GM12878 (cell line): ENCODE measurements at regions not wholly inside any gene's neighbourhood (a gene's known extent, or its start where the extent isn't known, plus 50 kb on each side); places are given as distances from the start of the nearest gene placed in this dataset.

Experiments
- ATAC-seq: fragments of 200-7000 bp; cut with Tn5 transposase; 3 replicates; pipeline ENCODE4 v1.9.1; 2020; ENCODE audit warnings: mild to moderate bottlenecking, moderate library complexity
- BruUV-seq: library from RNA; stranded (reverse); fragments of 400-500 nt; replicated peaks from 2 replicates; lab custom pipeline; 2021; lab: Mats Ljungman, UMichigan
- CTCF ChIA-PET: fragments of 300-600 bp; sonication (Branson Sonifier 250); formaldehyde crosslinking; extraction: SDS; loops from one replicate; lab custom pipeline; 2021; ENCODE audit warnings: inconsistent platforms; lab: Yijun Ruan, JAX
- POLR2A ChIA-PET: fragments of 350-600 bp; formaldehyde crosslinking; extraction: SDS; loops from one replicate; lab custom pipeline; 2021; ENCODE audit warnings: inconsistent platforms; lab: Charles Lee
- RAD21 ChIA-PET: fragments of 300-600 bp; sonication (Branson Sonifier 250); formaldehyde crosslinking; loops from one replicate; lab custom pipeline; 2023; ENCODE audit warnings: antibody characterized with exemption; ENCODE audit not compliant: unreplicated experiment; lab: Charles Lee
- SMC1A ChIA-PET: fragments of 300-600 bp; sonication (Branson Sonifier 250); formaldehyde crosslinking; loops from one replicate; lab custom pipeline; 2023; ENCODE audit not compliant: unreplicated experiment, uncharacterized antibody; lab: Charles Lee
- DNase-seq: peaks from one replicate; pipeline ENCODE4 v3.0.0-alpha.2; 2011; ENCODE audit warnings: low read depth, low spot score
- FAIRE-seq: peaks from 3 replicates; lab custom pipeline; 2011; peaks lifted over from hg19 to GRCh38; lab: Jason Lieb, UNC
- H2AFZ ChIP-seq: 2 replicates; pipeline ENCODE4 v1.6.0; 2011; ENCODE audit warnings: low read depth, low read length, control low read depth; ENCODE audit not compliant: control insufficient read depth
- H3K27ac ChIP-seq: 2 replicates; pipeline ENCODE4 v1.5.1; 2011; ENCODE audit warnings: control low read depth; ENCODE audit not compliant: control insufficient read depth, insufficient read depth
- H3K27me3 ChIP-seq, 2 experiments: replicated peaks in 1 of 2; 2 replicates each; pipeline versions ENCODE4 v1.6.0 to v1.6.1; 2011; ENCODE audit warnings: low read length in 1 of 2; ENCODE audit not compliant: control insufficient read depth in 2 of 2, insufficient read depth in 2 of 2
- H3K36me3 ChIP-seq, 2 experiments: 2 replicates each; pipeline ENCODE4 v1.5.1; 2011; ENCODE audit warnings: low read length in 1 of 2; ENCODE audit not compliant: control insufficient read depth in 2 of 2, insufficient read depth in 2 of 2
- H3K4me1 ChIP-seq: 2 replicates; pipeline ENCODE4 v1.6.1; 2011; ENCODE audit warnings: mild to moderate bottlenecking, low read length, moderate library complexity, mixed read lengths; ENCODE audit not compliant: control insufficient read depth, insufficient read depth
- H3K4me2 ChIP-seq: 2 replicates; pipeline ENCODE4 v1.6.0; 2011; ENCODE audit warnings: control low read depth; ENCODE audit not compliant: control insufficient read depth, insufficient read depth
- H3K4me3 ChIP-seq: fragments of 200-600 bp; sonication (generic); 2 replicates; pipeline ENCODE4 v1.5.1; 2016
- H3K79me2 ChIP-seq: 2 replicates; pipeline ENCODE4 v1.6.0; 2011; ENCODE audit warnings: low read length; ENCODE audit not compliant: control insufficient read depth, insufficient read depth
- H3K9ac ChIP-seq: 2 replicates; pipeline ENCODE4 v1.8.0; 2011; ENCODE audit warnings: low read length, control low read depth, mixed read lengths; ENCODE audit not compliant: control insufficient read depth, insufficient read depth
- H3K9me3 ChIP-seq: replicated peaks from 3 replicates; pipeline ENCODE4 v1.5.1; 2011; ENCODE audit warnings: mild to moderate bottlenecking, low read length; ENCODE audit not compliant: control insufficient read depth, insufficient read depth
- H4K20me1 ChIP-seq: 2 replicates; pipeline ENCODE4 v1.6.0; 2011; ENCODE audit not compliant: control insufficient read depth, insufficient read depth
- ATF7 ChIP-seq: fragments of 450-650 bp; IDR thresholded peaks from 2 replicates; pipeline ENCODE4 v1.6.1; 2016; ENCODE audit warnings: low read depth, mild to moderate bottlenecking
- CBX3 ChIP-seq: fragments of 200-600 bp; sonication (generic); IDR thresholded peaks from 2 replicates; pipeline ENCODE4 v1.6.1; 2016; ENCODE audit warnings: low read depth, borderline replicate concordance
- DPF2 ChIP-seq: fragments of 450-650 bp; IDR thresholded peaks from 2 replicates; pipeline ENCODE4 v1.6.1; 2017; ENCODE audit warnings: mild to moderate bottlenecking
- ESRRA ChIP-seq: IDR thresholded peaks from 2 replicates; pipeline ENCODE4 v1.6.1; 2012; ENCODE audit warnings: mild to moderate bottlenecking, low read length, improper control_type of control experiment
- EZH2 ChIP-seq: IDR thresholded peaks from 2 replicates; pipeline ENCODE4 v1.6.1; 2012; ENCODE audit warnings: low read depth, mild to moderate bottlenecking, control low read depth, inconsistent platforms, low read length, borderline replicate concordance; ENCODE audit not compliant: control insufficient read depth
- GATAD2B ChIP-seq: fragments of 450-650 bp; conservative IDR thresholded peaks from 2 replicates; pipeline ENCODE4 v1.6.1; 2017; ENCODE audit warnings: low read depth, mild to moderate bottlenecking, moderate library complexity
- HDAC2 ChIP-seq: fragments of 200-600 bp; sonication (generic); IDR thresholded peaks from 2 replicates; pipeline ENCODE4 v1.6.1; 2017
- IKZF2 ChIP-seq, 2 experiments: fragments of 450-650 bp; IDR thresholded peaks; 2 replicates each; pipeline ENCODE4 v1.6.1; 2017; ENCODE audit warnings: mild to moderate bottlenecking in 2 of 2, moderate library complexity in 2 of 2
- MAX ChIP-seq: IDR thresholded peaks from 2 replicates; pipeline ENCODE4 v1.6.1; 2012; ENCODE audit warnings: low read depth, low read length, improper control_type of control experiment
- NR2C1 ChIP-seq: fragments of 450-650 bp; IDR thresholded peaks from 2 replicates; pipeline ENCODE4 v1.6.1; 2017; ENCODE audit warnings: antibody characterized with exemption, mild to moderate bottlenecking, moderate library complexity
- POLR2AphosphoS2 ChIP-seq: IDR thresholded peaks from 2 replicates; pipeline ENCODE4 v1.6.1; 2011; ENCODE audit warnings: low read depth, mild to moderate bottlenecking, low read length, improper control_type of control experiment, moderate library complexity
- SIN3A ChIP-seq: IDR thresholded peaks from 2 replicates; pipeline ENCODE4 v1.6.1; 2012; ENCODE audit warnings: low read depth, low read length, improper control_type of control experiment
- SMAD1 ChIP-seq: fragments of 450-650 bp; IDR thresholded peaks from 2 replicates; pipeline ENCODE4 v1.6.1; 2018; ENCODE audit warnings: mild to moderate bottlenecking, low read depth; ENCODE audit not compliant: partially characterized antibody
- SREBF1 ChIP-seq: IDR thresholded peaks from 2 replicates; pipeline ENCODE4 v1.6.1; 2012; ENCODE audit warnings: mild to moderate bottlenecking, low read length
- WGBS: methylation state at CpG from one replicate; pipeline ENCODE4 v1.1.6; 2016; ENCODE audit warnings: low lambda C conversion rate; ENCODE audit not compliant: insufficient replicate concordance, insufficient coverage; ENCODE audit errors: missing lambda C conversion rate; 5-methylcytosine and 5-hydroxymethylcytosine counted together
- in situ Hi-C: fragments of 300-500 bp; cut with MboI; formaldehyde crosslinking; loops from 9 replicates; pipeline ENCODE4 v1.14.3; 2018; ENCODE audit warnings: mixed read lengths
- intact Hi-C: fragments of 100-400 bp; cut with micrococcal nuclease; formaldehyde crosslinking; loops from one replicate; pipeline ENCODE4 v1.14.2; 2022; ENCODE audit not compliant: unreplicated experiment
- TF ChIP-seq, protein P1 (sequence below): fragments of 450-650 bp; IDR thresholded peaks from 2 replicates; pipeline ENCODE4 v1.6.1; 2017; ENCODE audit warnings: mild to moderate bottlenecking, moderate library complexity
- TF ChIP-seq, protein P2 (sequence below): fragments of 450-650 bp; IDR thresholded peaks from 2 replicates; pipeline ENCODE4 v1.6.1; 2017; ENCODE audit warnings: mild to moderate bottlenecking, moderate library complexity

DNA sequence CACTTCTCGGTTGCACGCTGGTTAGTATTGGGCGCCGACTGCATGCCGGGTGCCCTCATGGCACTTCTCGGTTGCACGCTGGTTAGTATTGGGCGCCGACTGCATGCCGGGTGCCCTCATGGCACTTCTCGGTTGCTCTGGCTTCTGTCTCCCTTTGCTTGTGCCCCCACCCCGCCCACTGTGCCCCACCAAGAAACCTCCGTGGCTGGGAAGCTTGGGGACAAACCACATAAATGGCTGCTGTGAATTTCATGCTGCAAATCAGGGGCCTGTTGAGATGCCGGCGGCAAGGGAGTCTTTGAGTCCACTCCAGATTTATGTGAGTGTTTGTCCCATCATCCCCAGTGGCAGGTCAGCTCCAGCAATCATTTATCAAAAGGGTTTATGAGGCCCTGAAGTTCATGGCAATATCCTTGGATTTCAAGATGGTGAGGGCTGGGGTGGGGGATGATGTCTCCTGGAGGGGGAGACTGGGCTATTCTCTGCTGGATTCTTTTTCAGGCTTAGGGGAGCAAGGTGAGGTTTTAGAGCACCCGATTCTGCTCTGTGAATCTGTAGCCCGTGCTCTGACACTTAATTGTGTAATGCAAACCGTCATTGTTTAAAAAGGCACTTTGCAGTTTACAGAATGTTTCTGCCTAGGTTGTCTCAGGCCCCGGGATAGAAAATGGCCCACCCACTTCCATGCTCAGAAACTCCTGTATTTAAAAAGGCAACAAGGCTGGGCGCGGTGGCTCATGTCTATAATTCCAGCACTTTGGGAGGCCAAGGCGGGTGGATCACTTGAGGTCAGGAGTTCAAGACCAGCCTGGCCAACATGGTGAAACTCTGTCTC, 51.2 kb upstream of the CIBAR2 start:
- intact Hi-C loops = no loop called here
- H3K4me1 ChIP-seq = no peaks in the 10 kb centered on the region
- ATAC-seq = no peak
- FAIRE-seq = no peak
- RAD21 ChIA-PET = no interaction called here
- 51% methylated on average over 20 of the region's 22 CpGs for WGBS
- H3K9ac ChIP-seq = no peak overlapping the region
- H3K79me2 ChIP-seq = no peaks in the 10 kb centered on the region
- no peak for DNase-seq
- no TSS peak for BruUV-seq
- no peak overlapping the region for H2AFZ ChIP-seq
- H3K4me3 ChIP-seq = no peak overlapping the region
- peaks cover 0 to 2% of the 10 kb centered on the region in 2 experiments; a peak in 3 of 4 replicates for H3K27me3 ChIP-seq
- SMC1A ChIA-PET = no interaction called here
- H3K27ac ChIP-seq = no peak overlapping the region
- H3K36me3 ChIP-seq = no peaks in the 10 kb centered on the region
- CTCF ChIA-PET = interaction anchor here (0.7 to 1.6 kb wide), 4 partner anchors 9 to 111 kb away, joined by 3 to 4 read pairs (median 3); no protein-coding TSS in a partner anchor
- POLR2A ChIA-PET = no interaction called here
- in situ Hi-C loops = no loop called here
- no peaks in the 10 kb centered on the region for H4K20me1 ChIP-seq
- H3K9me3 ChIP-seq = no peaks in the 10 kb centered on the region
- H3K4me2 ChIP-seq = no peak overlapping the region
- TF ChIP-seq ATF7 (no peak), IKZF2 (IDR thresholded peaks at IDR 0.05) (no peak), EZH2 (no peak), NR2C1 (no peak), CBX3 (no peak), GATAD2B (no peak), SIN3A (no peak), SMAD1 (no peak), ESRRA (no peak), DPF2 (no peak), POLR2AphosphoS2 (no peak), HDAC2 (no peak), SREBF1 (no peak), MAX (no peak)
- TF ChIP-seq, protein P1, sequence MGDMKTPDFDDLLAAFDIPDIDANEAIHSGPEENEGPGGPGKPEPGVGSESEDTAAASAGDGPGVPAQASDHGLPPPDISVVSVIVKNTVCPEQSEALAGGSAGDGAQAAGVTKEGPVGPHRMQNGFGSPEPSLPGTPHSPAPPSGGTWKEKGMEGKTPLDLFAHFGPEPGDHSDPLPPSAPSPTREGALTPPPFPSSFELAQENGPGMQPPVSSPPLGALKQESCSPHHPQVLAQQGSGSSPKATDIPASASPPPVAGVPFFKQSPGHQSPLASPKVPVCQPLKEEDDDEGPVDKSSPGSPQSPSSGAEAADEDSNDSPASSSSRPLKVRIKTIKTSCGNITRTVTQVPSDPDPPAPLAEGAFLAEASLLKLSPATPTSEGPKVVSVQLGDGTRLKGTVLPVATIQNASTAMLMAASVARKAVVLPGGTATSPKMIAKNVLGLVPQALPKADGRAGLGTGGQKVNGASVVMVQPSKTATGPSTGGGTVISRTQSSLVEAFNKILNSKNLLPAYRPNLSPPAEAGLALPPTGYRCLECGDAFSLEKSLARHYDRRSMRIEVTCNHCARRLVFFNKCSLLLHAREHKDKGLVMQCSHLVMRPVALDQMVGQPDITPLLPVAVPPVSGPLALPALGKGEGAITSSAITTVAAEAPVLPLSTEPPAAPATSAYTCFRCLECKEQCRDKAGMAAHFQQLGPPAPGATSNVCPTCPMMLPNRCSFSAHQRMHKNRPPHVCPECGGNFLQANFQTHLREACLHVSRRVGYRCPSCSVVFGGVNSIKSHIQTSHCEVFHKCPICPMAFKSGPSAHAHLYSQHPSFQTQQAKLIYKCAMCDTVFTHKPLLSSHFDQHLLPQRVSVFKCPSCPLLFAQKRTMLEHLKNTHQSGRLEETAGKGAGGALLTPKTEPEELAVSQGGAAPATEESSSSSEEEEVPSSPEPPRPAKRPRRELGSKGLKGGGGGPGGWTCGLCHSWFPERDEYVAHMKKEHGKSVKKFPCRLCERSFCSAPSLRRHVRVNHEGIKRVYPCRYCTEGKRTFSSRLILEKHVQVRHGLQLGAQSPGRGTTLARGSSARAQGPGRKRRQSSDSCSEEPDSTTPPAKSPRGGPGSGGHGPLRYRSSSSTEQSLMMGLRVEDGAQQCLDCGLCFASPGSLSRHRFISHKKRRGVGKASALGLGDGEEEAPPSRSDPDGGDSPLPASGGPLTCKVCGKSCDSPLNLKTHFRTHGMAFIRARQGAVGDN = no peak
- TF ChIP-seq, protein P2, sequence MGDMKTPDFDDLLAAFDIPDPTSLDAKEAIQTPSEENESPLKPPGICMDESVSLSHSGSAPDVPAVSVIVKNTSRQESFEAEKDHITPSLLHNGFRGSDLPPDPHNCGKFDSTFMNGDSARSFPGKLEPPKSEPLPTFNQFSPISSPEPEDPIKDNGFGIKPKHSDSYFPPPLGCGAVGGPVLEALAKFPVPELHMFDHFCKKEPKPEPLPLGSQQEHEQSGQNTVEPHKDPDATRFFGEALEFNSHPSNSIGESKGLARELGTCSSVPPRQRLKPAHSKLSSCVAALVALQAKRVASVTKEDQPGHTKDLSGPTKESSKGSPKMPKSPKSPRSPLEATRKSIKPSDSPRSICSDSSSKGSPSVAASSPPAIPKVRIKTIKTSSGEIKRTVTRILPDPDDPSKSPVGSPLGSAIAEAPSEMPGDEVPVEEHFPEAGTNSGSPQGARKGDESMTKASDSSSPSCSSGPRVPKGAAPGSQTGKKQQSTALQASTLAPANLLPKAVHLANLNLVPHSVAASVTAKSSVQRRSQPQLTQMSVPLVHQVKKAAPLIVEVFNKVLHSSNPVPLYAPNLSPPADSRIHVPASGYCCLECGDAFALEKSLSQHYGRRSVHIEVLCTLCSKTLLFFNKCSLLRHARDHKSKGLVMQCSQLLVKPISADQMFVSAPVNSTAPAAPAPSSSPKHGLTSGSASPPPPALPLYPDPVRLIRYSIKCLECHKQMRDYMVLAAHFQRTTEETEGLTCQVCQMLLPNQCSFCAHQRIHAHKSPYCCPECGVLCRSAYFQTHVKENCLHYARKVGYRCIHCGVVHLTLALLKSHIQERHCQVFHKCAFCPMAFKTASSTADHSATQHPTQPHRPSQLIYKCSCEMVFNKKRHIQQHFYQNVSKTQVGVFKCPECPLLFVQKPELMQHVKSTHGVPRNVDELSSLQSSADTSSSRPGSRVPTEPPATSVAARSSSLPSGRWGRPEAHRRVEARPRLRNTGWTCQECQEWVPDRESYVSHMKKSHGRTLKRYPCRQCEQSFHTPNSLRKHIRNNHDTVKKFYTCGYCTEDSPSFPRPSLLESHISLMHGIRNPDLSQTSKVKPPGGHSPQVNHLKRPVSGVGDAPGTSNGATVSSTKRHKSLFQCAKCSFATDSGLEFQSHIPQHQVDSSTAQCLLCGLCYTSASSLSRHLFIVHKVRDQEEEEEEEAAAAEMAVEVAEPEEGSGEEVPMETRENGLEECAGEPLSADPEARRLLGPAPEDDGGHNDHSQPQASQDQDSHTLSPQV = no peak
